Lower lobe of right lung (tissue), 2 donors: ENCODE measurements at regions not wholly inside any gene's neighbourhood (a gene's known extent, or its start where the extent isn't known, plus 50 kb on each side); places are given as distances from the start of the nearest gene placed in this dataset.

ENCODE experiments used
- ATAC-seq, 2 donors: fragments of 200-7000 bp; cut with Tn5 transposase; one replicate each; pipeline ENCODE4 v1.9.1; 2020 to 2022; ENCODE audit warnings: mild to moderate bottlenecking in 2 of 2, moderate library complexity in 2 of 2
- DNase-seq: peaks from one replicate; pipeline ENCODE4 v3.0.0-alpha.2; 2020
- H3K27ac ChIP-seq: fragments of 200-600 bp; one replicate; pipeline ENCODE4 v1.8.0; 2022
- H3K27me3 ChIP-seq: fragments of 200-600 bp; one replicate; pipeline ENCODE4 v1.8.0; 2022; ENCODE audit warnings: low read depth
- H3K36me3 ChIP-seq: fragments of 200-600 bp; one replicate; pipeline ENCODE4 v1.8.0; 2022; ENCODE audit warnings: mild to moderate bottlenecking
- H3K4me1 ChIP-seq: fragments of 200-600 bp; one replicate; pipeline ENCODE4 v1.8.0; 2022
- H3K4me3 ChIP-seq: fragments of 200-600 bp; one replicate; pipeline ENCODE4 v1.8.0; 2022; ENCODE audit warnings: mild to moderate bottlenecking
- H3K9me3 ChIP-seq: fragments of 200-600 bp; one replicate; pipeline ENCODE4 v1.8.0; 2022
- CTCF ChIP-seq: fragments of 200-600 bp; IDR thresholded peaks from one replicate; pipeline ENCODE4 v1.8.0; 2022; ENCODE audit warnings: antibody characterized with exemption, mild to moderate bottlenecking
- intact Hi-C: fragments of 100-400 bp; cut with DNase I; formaldehyde crosslinking; loops from one replicate; pipeline ENCODE4 v1.11.0; 2022
- donor health status: DM: no; HTN: yes; CAD: no; lungs with severe emphysema.

- H3K9me3 ChIP-seq: no peaks in the 10 kb centered on the region
- intact Hi-C loops: no loop called here
- no peaks in the 10 kb centered on the region for H3K27me3 ChIP-seq
- H3K27ac ChIP-seq: peak overlapping the region; percentile 82
- TF ChIP-seq CTCF: no peak
- DNase-seq (no peak), ATAC-seq (peak; percentile 70)
- H3K4me3 ChIP-seq: peak overlapping the region; percentile 45
- no peaks in the 10 kb centered on the region for H3K36me3 ChIP-seq
- H3K4me1 ChIP-seq: peaks cover 35% of the 10 kb centered on the region
Observed at GRCh38 chr6:150683320-150683719, 83.6 kb downstream of the PLEKHG1 start.

- Histone ChIP-seq H3K27ac (peak overlapping the region; percentile 82), H3K4me1 (peaks cover 35% of the 10 kb centered on the region), H3K9me3 (no peaks in the 10 kb centered on the region), H3K4me3 (peak overlapping the region; percentile 45), H3K27me3 (no peaks in the 10 kb centered on the region), H3K36me3 (no peaks in the 10 kb centered on the region)
- intact Hi-C loops: no loop called here
- no peak for TF ChIP-seq CTCF
- ATAC-seq (no peak), DNase-seq (no peak)
Observed at GRCh38 chr6:150684161-150684560, 84.5 kb downstream of the PLEKHG1 start.

GRCh38 chr6:150684714-150685459, 85.2 kb downstream of the PLEKHG1 start:
- TF ChIP-seq CTCF: no peak
- H3K36me3 ChIP-seq: no peaks in the 10 kb centered on the region
- no peaks in the 10 kb centered on the region for H3K9me3 ChIP-seq
- DNase-seq (no peak), ATAC-seq (peak in 1 of 2 donors; percentile 29)
- no peaks in the 10 kb centered on the region for H3K27me3 ChIP-seq
- H3K4me1 ChIP-seq: peaks cover 35% of the 10 kb centered on the region
- H3K4me3 ChIP-seq: peak overlapping the region; percentile 45
- intact Hi-C loops: no loop called here
- H3K27ac ChIP-seq: peak overlapping the region; percentile 82

- DNase-seq: peak; percentile 58
- Histone ChIP-seq H3K4me3 (no peak overlapping the region), H3K4me1 (peaks cover 35% of the 10 kb centered on the region), H3K9me3 (no peaks in the 10 kb centered on the region), H3K27me3 (no peaks in the 10 kb centered on the region), H3K36me3 (no peaks in the 10 kb centered on the region), H3K27ac (peak overlapping the region; percentile 21)
- peak; percentile 53 to 70 for ATAC-seq
- TF ChIP-seq CTCF: peak; percentile 65
- intact Hi-C loops: no loop called here
Observed at GRCh38 chr6:150685860-150686259, 86.2 kb downstream of the PLEKHG1 start.

GRCh38 chr6:150686566-150686965, 86.9 kb downstream of the PLEKHG1 start:
- Histone ChIP-seq H3K27ac (peak overlapping the region; percentile 21), H3K4me1 (peaks cover 40% of the 10 kb centered on the region), H3K27me3 (no peaks in the 10 kb centered on the region), H3K9me3 (no peaks in the 10 kb centered on the region), H3K4me3 (no peak overlapping the region), H3K36me3 (no peaks in the 10 kb centered on the region)
- DNase-seq: no peak
- no peak for TF ChIP-seq CTCF
- intact Hi-C loops: no loop called here
- ATAC-seq: no peak
